Kidney epithelial cell (primary cell): ENCODE measurements at regions not wholly inside any gene's neighbourhood (a gene's known extent, or its start where the extent isn't known, plus 50 kb on each side); places are given as distances from the start of the nearest gene placed in this dataset.
"Not testable (repeated sequence)": the region's sequence is repeated elsewhere in the genome, so short reads cannot be mapped to it uniquely, and the experiment has no call there.

ENCODE experiments used
- DNase-seq: peaks from one replicate; pipeline ENCODE4 v3.0.0-alpha.2; 2010; ENCODE audit warnings: low read depth
- H3K27me3 ChIP-seq: 2 replicates; pipeline ENCODE4 v1.6.0; 2011; ENCODE audit warnings: low read length; ENCODE audit not compliant: control insufficient read depth, insufficient read depth
- H3K36me3 ChIP-seq: 2 replicates; pipeline ENCODE4 v1.5.1; 2011; ENCODE audit warnings: low read length; ENCODE audit not compliant: control insufficient read depth, insufficient read depth
- H3K4me3 ChIP-seq: 2 replicates; pipeline ENCODE4 v1.5.1; 2011; ENCODE audit warnings: low read depth, mild to moderate bottlenecking, control low read depth, low read length
- CTCF ChIP-seq: IDR thresholded peaks from 2 replicates; pipeline ENCODE4 v1.5.1; 2011; ENCODE audit warnings: mild to moderate bottlenecking, moderate library complexity, low read length, control low read depth, inconsistent platforms; ENCODE audit not compliant: insufficient read depth, poor library complexity, severe bottlenecking

- no peaks in the 10 kb centered on the region for H3K27me3 ChIP-seq
- H3K36me3 ChIP-seq: no peaks in the 10 kb centered on the region
- no peak for TF ChIP-seq CTCF
- DNase-seq: no peak
- no peak overlapping the region for H3K4me3 ChIP-seq
These were observed 186.9 kb downstream of the DIO2 start for GRCh38 chr14:80024417-80024816.

- not testable (repeated sequence) for H3K27me3 ChIP-seq, H3K4me3 ChIP-seq, H3K36me3 ChIP-seq, DNase-seq
These were observed 192.8 kb downstream of the DIO2 start for GRCh38 chr14:80018476-80018875.

GRCh38 chr14:80017795-80018194, 193.5 kb downstream of the DIO2 start:
- Histone ChIP-seq H3K36me3 (no peaks in the 10 kb centered on the region), H3K27me3 (no peaks in the 10 kb centered on the region), H3K4me3 (no peak overlapping the region)
- no peak for TF ChIP-seq CTCF
- DNase-seq: no peak

GRCh38 chr14:80010245-80010644, 201.1 kb downstream of the DIO2 start:
- not testable (repeated sequence) for H3K36me3 ChIP-seq, H3K27me3 ChIP-seq, H3K4me3 ChIP-seq, DNase-seq

GRCh38 chr14:80005561-80005960, 205.7 kb downstream of the DIO2 start:
- TF ChIP-seq CTCF: no peak
- H3K36me3 ChIP-seq: no peaks in the 10 kb centered on the region
- H3K4me3 ChIP-seq: no peak overlapping the region
- H3K27me3 ChIP-seq: no peaks in the 10 kb centered on the region
- DNase-seq: no peak

- no peak overlapping the region for H3K4me3 ChIP-seq
- no peak for DNase-seq
- TF ChIP-seq CTCF: no peak
- no peaks in the 10 kb centered on the region for H3K36me3 ChIP-seq
- H3K27me3 ChIP-seq: no peaks in the 10 kb centered on the region
These were observed 206.4 kb downstream of the DIO2 start for GRCh38 chr14:80004871-80005270.

GRCh38 chr14:80003138-80003537, 208.2 kb downstream of the DIO2 start:
- DNase-seq: no peak
- TF ChIP-seq CTCF: no peak
- H3K36me3 ChIP-seq: no peaks in the 10 kb centered on the region
- no peaks in the 10 kb centered on the region for H3K27me3 ChIP-seq
- H3K4me3 ChIP-seq: no peak overlapping the region
